GM12892 (cell line): ENCODE measurements at regions not wholly inside any gene's neighbourhood (a gene's known extent, or its start where the extent isn't known, plus 50 kb on each side); places are given as distances from the start of the nearest gene placed in this dataset.

Experiments
- POLR2A ChIP-seq: IDR thresholded peaks from 2 replicates; pipeline ENCODE4 v1.6.1; 2011; ENCODE audit warnings: low read depth, low read length, control low read depth
- POLR2AphosphoS5 ChIP-seq: IDR thresholded peaks from 2 replicates; pipeline ENCODE4 v1.6.1; 2011; ENCODE audit warnings: low read depth, low read length, control low read depth

DNA sequence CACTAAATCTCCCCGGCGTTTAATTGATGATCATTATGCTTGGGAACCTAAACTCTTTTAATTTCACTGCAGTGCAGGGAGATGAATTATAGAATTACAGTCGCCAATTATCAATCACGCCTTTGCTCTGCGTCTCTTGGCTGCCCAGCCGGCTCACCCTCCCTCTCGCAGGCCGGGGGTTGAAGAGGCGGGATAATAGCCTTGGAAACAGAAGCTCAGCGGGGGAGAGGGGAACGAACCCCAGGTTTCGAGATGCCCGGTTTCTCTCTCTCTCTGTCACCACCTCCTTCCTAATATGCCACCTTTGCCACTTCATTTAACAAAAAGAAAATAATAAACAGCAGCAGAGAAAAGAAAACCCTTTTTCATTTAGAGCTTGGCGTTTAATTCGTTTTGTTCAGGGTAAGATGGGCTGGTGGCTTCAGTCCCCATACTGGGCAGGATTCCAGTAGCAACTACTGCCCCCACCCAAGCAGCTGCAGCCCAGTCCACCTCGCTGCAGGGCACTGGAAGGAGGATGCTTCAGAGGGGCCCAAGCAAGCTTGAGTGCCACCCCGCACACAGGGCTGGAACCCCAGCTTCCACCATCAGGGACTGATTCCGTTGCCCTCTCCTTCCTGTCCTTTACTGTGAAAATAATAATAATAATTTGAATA is 271.7 kb downstream of the BUD13 start:
- TF ChIP-seq POLR2AphosphoS5 = no peak
- no peak for TF ChIP-seq POLR2A
